ENCODE measurements at regions not wholly inside any gene's neighbourhood (a gene's known extent, or its start where the extent isn't known, plus 50 kb on each side); places are given as distances from the start of the nearest gene placed in this dataset.
A peak's percentile ranks its signal among the peaks of the same experiment; 100 is the strongest.

DNA sequence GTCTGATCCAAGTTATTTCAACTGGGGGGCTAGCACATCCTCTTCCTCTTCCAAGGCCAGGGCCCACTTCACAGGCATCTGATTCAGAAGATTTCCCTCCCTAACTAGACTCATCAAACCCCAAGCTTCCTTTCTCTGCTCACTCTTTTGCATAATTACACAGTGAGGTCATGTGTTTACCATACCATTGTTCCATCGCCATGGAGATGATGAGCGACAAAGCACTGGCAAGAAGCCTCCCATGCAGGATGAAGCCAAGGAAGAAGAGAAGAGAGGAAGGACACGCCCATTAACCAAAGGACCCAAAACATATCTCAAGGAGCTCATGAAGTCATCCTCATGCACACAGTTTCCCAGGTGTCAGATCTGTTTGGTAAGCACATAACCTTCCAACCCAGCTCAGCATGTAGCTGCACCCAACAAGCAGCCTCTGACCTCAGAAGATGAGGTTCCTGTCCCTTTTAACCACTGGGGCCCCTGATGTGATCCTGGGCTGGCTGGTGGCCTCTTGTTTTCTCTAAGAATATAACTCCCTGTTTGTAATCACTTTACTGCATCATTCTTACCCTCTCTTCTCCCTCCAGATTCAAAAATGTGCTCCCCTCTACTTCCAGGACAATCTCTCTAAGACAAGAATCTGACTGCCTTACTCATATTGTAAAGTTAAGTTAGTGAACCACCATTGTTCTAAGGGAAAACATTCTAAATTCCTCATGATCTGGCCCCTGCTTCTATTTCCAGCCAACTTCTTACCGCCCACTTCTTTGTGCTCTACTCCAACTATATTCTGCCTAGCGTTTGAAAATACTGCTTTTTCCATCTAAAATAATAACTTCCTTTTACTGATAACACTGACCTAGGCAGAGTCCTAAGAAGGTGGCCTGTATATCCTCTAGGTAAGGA is 190.1 kb downstream of the TTC32 start:
- ATAC-seq = peak; percentile 90

DNA sequence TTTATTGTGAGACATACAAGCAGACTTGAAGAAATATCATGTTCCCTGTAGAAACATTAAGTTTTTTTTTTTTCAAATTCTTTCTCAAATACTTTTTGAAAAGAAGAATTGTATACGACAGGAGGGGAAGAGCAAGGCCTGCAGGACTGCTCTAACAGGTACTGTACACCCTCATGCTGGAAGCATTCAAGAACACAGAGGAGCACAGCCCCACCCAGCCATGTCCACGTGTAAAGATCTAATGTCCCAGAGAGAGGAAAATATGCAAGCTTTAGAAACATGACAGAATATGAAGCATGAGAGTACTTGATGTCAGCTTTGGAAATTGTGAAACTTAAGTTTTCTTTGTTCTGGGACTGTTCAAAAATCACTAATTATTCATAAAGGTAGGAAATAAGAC is 191.6 kb downstream of the TTC32 start:
- peak; percentile 83 for ATAC-seq

- ATAC-seq = no peak
Measured at GRCh38 chr2:19709553-19709952, 192.2 kb downstream of the TTC32 start.

GRCh38 chr2:19708776-19709175 is 193.0 kb downstream of the TTC32 start:
- no peak for ATAC-seq

DNA sequence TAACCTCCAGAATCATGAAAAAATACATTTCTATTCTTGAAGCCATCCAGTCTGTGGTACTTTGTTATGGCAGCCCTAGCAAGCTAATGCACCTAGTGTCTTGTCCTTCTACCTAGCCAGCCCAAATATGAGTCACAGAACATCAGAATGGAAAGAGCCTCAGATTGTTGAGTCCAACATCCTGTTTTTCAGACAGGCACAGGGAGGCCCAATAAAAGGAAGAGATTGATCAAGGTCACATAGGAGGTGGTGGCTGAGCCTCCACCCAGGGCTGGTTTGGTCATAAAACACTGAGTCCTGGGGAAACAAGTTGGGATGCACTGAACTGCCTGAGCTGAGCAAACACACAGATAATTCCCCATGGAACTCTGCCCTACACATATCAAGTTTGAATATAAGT is 195.5 kb downstream of the TTC32 start:
- ATAC-seq = peak; percentile 49

DNA sequence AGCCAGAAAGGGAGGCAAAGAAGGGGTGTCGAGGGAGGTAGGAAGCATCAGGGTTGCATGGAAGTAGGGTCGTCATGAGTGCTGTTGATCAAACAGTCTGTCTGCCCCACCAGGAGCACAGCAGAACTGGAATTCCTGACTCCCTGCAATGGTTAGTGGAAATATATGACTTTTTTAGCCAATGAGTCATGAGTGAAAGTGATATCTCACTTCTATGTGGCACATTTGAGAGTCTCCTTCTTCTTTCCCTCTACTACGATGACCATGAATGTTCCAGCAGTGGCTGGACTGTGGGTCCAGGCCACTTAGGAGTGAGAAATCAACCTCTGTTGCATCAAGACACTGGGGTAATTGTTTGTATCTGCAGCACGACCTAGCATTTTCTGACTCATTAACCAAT is 199.5 kb downstream of the TTC32 start:
- no peak for ATAC-seq

DNA sequence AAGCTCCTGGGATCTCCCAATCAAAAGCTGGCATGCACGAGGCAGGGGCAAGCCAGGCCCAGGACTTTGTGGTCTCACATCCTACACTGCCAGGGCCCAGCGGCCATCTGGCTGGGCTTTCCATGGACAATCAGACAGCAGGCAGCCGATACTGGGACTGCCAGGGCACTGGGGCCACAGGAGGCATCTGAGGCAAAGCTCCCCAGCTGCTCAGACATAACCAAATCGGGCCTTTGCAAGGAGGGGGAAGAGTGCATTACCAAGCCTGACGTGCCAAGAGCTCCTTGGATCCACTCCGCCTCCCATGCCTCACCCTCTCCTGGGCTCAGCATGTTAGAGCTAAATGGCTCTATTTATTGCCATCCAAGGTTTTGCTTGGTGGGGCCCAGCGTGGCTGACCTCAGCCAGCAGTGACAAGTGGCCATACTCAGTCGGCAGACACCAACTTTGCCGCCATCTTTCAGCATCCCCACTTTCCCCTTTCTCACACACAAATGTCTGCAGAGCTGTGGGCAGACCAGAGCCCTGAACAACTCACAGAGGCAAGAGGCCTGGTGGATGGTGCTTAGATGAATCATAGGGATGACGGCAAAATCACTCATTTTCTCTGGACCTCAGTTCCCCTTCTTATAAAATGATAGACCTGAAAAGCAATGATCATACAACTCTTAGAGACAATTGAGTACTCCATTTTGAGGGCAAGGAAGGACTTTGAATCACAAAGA is 200.8 kb downstream of the TTC32 start:
- ATAC-seq = no peak

DNA sequence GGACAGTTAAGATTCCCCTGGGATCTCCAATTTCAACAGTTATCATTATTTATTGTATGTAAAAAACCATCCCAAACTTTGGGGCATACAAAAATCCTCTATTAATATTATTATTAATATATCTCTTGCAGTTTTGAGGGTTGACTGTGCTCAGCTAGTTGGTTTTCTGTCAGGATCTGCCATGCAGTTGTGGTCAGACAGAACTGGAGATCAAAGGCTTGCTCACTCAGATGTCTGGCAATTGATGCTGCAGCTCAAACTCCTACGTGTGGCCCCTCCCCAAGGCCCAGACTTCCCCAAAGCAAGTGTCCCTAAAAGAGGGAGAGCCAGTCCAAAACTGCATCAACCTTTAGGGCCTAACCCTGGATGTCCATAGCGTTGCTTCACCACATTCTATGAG is 204.7 kb downstream of the TTC32 start:
- no peak for ATAC-seq

DNA sequence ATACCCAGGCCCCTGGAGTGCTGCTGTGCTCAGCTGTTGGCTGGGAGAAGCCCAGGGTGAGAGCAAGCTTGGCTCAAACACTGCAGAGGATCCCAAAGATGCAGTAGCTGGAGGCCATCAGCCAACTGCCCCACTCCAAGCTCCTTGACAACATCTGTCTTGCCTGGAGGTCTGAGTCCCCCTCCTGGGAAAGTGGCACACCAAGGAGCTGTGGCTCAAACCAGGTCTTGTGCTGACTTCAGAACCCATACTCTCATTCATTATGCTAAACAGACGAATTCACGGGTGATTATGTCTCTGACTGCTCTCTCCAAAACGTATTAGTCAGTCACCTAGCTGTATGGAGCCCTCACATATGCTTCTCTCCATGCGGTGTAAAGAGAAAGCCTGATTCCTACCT is 206.1 kb downstream of the TTC32 start:
- ATAC-seq = no peak

DNA sequence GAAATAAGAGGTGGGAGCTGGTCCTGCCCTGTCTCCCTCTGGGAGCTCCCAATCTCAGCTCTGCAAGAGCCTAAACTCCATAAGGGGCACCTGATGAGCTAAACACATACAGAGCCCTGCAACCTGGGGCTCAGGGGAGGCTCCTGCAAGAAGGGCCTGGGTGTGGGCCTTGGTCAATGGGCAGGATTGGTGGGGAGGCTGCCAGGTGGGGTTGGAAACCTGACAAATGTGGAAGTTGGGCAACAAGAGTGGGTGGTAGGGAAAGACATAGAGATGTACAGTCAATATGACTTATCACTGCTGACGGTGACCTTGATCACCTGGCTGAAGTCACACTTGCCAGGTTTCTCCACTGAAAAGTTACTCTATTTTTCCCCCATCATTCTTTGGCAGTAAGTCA is 209.9 kb downstream of the TTC32 start:
- ATAC-seq = no peak

DNA sequence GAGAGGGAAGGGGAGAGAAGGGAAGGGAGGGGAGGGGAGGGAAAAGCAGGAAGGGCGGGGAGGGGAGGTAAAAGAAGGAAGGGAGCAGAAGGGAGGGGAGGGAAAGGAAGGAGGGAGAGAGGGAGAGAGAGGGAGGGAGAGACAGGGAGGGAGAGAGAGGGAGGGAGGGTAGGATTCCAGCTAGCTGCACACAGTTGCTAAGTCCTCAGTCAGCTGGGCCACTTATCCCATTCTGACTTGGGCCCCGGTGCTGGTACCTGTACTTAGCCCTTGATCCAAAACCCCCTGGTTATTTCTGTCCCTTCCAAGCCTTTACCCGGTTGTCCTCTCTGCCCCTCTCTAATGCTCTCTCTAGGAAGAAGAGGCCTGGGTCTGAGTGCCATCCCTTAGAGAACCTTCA is 211.4 kb downstream of the TTC32 start:
- no peak for ATAC-seq

- no peak for ATAC-seq
Measured at GRCh38 chr2:19689646-19690168, 212.1 kb downstream of the TTC32 start.

DNA sequence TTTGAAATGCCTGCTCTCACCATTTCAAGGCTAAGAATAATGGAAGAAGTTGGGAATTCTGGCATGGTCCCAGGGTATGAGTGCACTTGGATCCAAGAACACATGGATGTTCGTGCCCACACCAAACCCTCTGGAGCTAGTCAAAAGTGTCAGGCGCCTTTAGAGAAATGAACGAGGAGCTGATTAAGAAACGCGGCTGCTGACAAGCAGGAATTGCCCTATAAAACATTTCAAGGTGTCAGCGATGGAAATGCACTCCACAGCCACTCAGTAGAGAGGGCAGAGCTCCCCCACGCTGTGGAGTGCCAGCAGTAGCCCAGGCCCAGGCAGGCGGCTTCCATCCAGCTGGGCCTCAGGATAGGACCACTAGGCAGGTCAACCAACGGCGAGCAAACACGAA is 213.7 kb downstream of the TTC32 start:
- no peak for ATAC-seq

GRCh38 chr2:19687017-19687659 is 214.6 kb downstream of the TTC32 start:
- ATAC-seq = no peak

DNA sequence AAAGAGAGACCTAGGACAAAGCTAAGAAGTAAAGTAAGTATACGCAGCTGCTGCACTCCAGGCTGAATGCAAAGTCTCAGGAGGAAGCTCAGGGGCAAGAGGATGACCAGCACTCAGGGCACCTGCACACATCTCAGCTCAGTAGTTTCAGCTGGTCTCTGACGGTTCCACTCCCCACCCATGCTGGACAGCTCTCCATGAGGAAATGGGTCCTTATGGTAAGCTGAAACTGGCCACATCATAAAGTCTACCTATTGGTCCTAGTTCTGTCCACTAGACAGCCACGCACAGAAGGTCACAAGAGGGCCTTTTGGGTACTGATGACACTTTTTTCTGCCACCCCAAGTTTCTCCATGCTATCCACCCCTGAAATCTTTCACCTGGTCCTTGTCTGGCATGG is 215.3 kb downstream of the TTC32 start:
- ATAC-seq = no peak

DNA sequence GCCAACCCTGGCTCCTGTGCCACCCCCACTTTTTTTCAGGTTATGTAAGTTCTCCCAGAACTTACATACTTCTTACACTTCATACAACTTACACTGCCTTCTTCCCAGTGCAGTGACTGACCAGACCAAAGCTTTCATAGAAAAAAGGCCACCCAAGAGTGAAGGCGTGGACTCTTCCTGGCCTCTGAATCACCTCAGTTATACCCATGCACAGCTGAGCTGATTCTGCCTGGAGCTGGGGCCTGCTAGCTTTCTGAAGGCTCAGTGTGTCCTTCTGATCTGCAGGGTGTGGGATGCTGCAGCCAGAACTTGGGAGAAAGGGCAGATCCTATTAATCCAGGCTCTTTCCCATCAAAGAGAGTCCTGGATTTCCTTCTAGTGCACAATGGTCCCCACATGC is 216.1 kb downstream of the TTC32 start:
- ATAC-seq = no peak

- ATAC-seq = no peak
Measured at GRCh38 chr2:19684516-19684915, 217.3 kb downstream of the TTC32 start.

DNA sequence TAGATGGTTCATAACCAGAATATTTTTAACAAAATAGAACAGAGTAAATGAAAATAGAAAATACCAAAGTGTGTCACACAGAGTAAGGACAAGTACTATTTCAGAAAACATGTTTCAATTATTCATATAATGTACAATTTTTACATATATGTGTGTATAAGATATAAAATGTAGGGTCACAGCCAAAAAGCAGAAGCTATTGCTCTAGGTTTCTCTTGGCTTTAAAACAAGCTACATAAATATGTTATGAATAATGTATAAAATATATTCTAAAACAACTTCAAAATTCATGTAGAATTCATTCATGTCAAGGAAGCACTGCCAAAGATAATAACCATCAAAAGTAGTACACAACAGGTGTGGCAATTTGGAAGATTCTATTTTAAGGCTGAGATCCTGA is 218.2 kb downstream of the TTC32 start:
- no peak for ATAC-seq

DNA sequence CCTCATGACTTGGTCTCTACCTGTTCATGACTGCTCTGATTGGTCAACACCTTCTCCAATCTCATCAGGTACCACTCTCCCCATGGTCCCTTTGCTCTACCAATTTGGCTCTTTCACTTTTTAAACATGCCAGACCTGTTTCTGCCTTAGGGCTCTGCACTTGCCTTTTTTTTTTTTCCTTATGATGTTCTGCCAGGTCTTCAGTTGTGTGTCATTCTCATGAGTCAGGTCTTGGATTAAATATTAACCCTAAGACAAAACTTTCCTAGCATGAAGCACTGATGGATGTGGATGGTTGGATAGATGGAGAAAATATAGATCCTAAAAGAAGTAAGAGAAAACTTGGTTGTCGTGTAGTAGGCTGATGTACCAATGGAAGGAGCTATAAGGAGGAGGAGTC is 219.3 kb downstream of the TTC32 start:
- peak; percentile 85 for ATAC-seq

DNA sequence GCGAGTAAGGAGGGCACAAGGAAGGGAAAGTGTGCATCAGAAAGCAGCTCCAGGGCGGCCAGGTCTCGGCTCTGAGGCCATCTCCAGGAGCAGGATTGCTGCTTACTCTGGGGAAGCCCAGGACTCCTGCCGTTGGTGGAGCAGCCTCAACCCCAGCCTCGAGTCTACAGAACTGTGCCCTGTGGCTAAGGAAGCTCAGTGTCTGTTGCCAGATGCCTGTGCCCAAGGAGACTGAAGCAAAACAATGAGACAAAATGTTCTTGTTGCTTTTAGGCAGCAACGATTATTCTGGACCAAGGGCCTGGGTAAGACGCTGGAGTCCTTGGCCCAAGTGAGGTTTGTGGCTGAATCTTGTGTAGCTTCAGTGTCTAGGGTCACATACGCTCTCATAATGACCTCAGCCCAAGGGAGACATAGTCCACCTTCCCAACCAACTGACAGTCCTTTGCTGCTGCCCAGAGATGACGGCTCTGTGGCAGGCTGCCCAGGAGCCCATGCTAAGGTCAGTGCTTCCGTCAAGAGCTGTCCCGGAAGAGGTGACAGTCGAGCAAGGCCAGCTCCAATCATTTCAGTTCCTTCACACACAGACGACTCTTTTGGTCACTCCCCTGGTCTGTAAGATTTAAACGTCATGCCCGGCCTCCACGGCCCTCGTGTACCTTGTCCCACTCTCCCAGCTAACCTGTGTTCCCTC is 223.8 kb downstream of the TTC32 start:
- ATAC-seq = no peak

DNA sequence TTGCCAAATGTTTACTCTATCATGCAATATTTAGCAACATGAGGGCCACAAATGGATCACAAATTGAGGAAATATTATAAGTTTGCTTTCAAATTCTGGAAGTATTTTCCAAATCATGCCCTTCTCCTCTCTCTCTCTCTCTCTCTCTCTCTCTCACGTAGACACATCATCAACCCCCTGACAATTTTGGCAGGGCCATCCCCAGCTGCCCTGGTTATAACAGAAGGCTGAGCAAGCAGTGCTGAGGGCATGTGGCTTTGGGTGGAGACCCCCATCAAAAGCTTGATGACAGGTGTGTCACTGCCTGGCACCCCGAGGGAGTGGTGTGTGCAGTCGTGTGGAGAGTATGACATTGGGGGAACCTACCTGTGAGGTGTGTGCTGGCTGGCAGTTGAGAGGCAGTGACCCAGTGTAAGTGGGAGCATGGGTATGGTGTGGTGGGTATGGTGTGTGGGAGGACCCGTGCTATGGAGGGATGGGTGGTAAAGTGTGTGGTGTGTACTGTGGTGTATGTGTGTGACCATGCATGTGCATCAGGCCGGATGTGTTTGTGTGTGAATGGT is 224.5 kb downstream of the TTC32 start:
- ATAC-seq = no peak

DNA sequence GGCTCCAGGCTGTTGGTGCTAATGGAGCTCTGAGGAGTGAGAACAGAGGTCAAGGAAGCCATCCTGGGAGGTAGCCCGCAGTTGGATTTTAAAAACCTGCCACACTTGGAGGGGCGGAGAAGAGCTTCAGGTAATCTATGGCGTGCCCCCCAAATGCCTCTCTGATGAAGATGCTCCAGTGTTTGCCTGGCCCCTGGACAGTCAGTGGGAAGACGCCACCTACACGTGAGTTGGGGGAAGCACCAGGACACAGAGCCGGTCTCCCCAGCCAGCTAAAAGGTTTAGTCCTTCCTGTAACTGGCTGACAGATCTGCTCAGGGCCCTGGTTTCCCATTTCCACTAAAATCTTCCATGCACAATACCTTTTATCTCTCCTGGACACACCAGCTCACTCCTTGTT is 225.0 kb downstream of the TTC32 start:
- ATAC-seq = no peak

All from esophagus mucosa (tissue), 1 donor.